HTR-8/SVneo (cell line): ENCODE measurements at regions not wholly inside any gene's neighbourhood (a gene's known extent, or its start where the extent isn't known, plus 50 kb on each side); places are given as distances from the start of the nearest gene placed in this dataset.

Source experiments
- DNase-seq: peaks from one replicate; pipeline ENCODE4 v3.0.0; 2011; ENCODE audit warnings: low spot score, mixed read lengths; ENCODE audit not compliant: insufficient read length
- FAIRE-seq: peaks from 2 replicates; lab custom pipeline; 2011; peaks lifted over from hg19 to GRCh38; lab: Jason Lieb, UNC

GRCh38 chr20:61049684-61050083 is 202.4 kb upstream of the CDH4 start:
- DNase-seq (no peak), FAIRE-seq (peak; percentile 4)

GRCh38 chr20:61050336-61050890 is 201.6 kb upstream of the CDH4 start:
- no peak for DNase-seq
- FAIRE-seq, result peak; percentile 20

- FAIRE-seq (no peak), DNase-seq (no peak)
Measured at GRCh38 chr20:61052195-61052750, 199.8 kb upstream of the CDH4 start.

GRCh38 chr20:61052776-61053442 is 199.2 kb upstream of the CDH4 start:
- no peak for DNase-seq
- peak; percentile 51 for FAIRE-seq

GRCh38 chr20:61053487-61053886 is 198.6 kb upstream of the CDH4 start:
- DNase-seq, result no peak
- no peak for FAIRE-seq

GRCh38 chr20:61053889-61054288 is 198.2 kb upstream of the CDH4 start:
- FAIRE-seq (no peak), DNase-seq (no peak)

GRCh38 chr20:61054411-61054810 is 197.7 kb upstream of the CDH4 start:
- DNase-seq, result no peak
- FAIRE-seq, result no peak

GRCh38 chr20:61055180-61056010 is 196.7 kb upstream of the CDH4 start:
- no peak for FAIRE-seq
- no peak for DNase-seq

- DNase-seq, result no peak
Measured at GRCh38 chr20:61056116-61056515, 195.9 kb upstream of the CDH4 start.

GRCh38 chr20:61056627-61057442 is 195.2 kb upstream of the CDH4 start:
- no peak for FAIRE-seq
- no peak for DNase-seq

More at GRCh38 chr20:61056116-61056515, 195.9 kb upstream of the CDH4 start:
- FAIRE-seq, result no peak

GRCh38 chr20:61057443-61058121 is 194.5 kb upstream of the CDH4 start:
- DNase-seq, result no peak
- FAIRE-seq, result no peak

- DNase-seq, result no peak
- peak; percentile 74 for FAIRE-seq
Measured at GRCh38 chr20:61061981-61062380, 190.1 kb upstream of the CDH4 start.

- FAIRE-seq, result no peak
Measured at GRCh38 chr20:61065853-61066252, 186.2 kb upstream of the CDH4 start.

GRCh38 chr20:61066526-61066925 is 185.5 kb upstream of the CDH4 start:
- no peak for FAIRE-seq
- no peak for DNase-seq

More at GRCh38 chr20:61065853-61066252, 186.2 kb upstream of the CDH4 start:
- DNase-seq, result no peak

GRCh38 chr20:61067221-61067620 is 184.8 kb upstream of the CDH4 start:
- FAIRE-seq, result no peak
- no peak for DNase-seq

GRCh38 chr20:61072398-61072797 is 179.7 kb upstream of the CDH4 start:
- peak; percentile 52 for FAIRE-seq
- DNase-seq, result no peak

- FAIRE-seq (peak; percentile 55), DNase-seq (no peak)
Measured at GRCh38 chr20:61073376-61073775, 178.7 kb upstream of the CDH4 start.

GRCh38 chr20:61082720-61083119 is 169.3 kb upstream of the CDH4 start:
- FAIRE-seq (no peak), DNase-seq (no peak)

GRCh38 chr20:61083431-61083830 is 168.6 kb upstream of the CDH4 start:
- FAIRE-seq (peak; percentile 69), DNase-seq (no peak)

- DNase-seq (no peak), FAIRE-seq (no peak)
Measured at GRCh38 chr20:61086031-61086430, 166.0 kb upstream of the CDH4 start.
